ENCODE measurements at regions not wholly inside any gene's neighbourhood (a gene's known extent, or its start where the extent isn't known, plus 50 kb on each side); places are given as distances from the start of the nearest gene placed in this dataset.
"Not testable (repeated sequence)": the region's sequence is repeated elsewhere in the genome, so short reads cannot be mapped to it uniquely, and the experiment has no call there.

DNA sequence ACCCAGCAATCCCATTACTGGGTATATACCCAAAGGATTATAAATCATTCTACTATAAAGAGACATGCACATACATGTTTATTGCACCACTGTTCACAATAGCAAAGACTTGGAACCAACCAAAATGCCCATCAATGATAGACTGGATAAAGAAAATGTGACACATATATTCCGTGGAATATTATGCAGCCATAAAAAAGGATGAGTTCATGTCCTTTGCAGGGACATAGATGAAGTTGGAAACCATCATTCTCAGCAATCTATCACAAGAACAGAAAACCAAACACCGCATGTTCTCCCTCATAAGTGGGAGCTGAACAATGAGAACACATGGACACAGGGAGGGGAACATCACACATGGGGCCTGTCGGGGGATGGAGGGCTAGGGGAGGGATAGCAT lies 113.2 kb upstream of the PRSS1 start:
- not testable (repeated sequence) for DNase-seq

DNA sequence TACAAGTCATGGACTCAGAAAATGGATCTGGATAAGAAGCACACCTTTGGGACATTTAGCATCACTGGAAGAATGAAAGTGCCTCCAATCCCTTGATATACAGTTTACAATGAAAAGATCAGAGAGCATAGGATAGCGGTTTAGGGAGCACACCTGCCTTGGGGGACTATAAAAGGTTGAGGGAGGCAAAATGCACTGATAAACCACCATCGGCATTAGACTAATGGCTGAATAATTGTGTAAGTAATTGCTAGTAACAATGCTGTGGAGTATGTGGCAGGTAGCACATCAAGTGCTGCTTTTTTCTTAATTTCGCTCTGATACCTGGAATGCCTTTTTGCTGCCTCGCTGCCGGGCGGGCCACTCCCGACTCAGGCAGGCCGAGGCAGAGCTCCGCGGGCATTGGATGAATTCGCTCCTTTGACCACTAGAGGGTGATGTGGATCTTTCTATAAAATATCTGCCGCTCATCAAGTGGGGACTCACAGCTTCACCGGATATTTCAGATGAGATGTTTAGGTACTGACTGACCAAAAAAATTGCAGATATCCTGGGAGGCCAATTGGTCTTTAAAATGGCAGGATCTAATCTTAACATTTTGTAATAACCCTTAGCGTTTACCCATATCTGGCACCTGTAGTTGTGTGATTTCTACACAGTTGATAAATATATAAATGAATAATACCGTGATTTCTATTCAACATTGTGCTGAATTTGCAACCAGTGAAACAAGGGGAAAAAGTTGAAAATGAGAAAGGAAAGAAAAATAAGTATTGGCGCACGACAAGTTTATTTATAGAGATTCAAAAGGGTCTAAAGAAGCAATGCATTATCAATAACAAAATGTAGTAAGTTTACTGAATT lies 116.8 kb upstream of the PRSS1 start:
- DNase-seq = peak; percentile 66

GRCh38 chr7:142629588-142630260 lies 119.5 kb upstream of the PRSS1 start:
- no peak for DNase-seq

DNA sequence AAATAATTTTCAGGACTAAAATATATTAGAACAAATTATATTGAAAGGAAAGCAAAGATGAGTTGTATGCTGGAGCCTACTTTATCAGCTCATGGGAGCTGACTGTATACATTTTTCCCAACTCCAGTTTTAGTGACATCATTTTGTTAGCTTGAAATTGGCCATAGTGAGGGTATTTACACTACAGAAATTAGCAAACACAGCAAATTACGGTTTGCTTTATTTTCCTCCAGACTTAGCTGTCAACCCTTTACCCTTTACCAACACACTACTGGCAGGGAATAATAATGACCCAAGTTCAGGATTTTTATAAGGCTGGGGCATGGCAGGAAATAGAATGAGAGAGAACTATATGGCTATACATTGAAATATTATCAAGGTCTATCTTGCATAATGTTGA lies 120.3 kb upstream of the PRSS1 start:
- DNase-seq = no peak

DNA sequence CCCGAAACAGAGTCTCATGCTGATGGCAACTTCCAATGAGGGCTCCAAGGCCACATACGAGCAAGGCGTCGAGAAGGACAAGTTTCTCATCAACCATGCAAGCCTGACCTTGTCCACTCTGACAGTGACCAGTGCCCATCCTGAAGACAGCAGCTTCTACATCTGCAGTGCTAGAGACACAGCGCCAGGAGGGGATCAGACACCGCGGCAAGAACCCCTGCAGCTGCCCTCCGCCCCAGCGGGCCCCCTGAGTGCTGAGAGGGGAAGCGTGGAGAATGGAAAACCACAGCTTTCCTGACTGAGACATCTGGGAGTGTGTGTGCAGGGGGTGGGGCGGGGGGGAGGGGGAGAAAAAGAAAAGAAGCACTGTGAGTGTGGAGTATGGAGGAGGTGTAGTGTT lies 122.0 kb upstream of the PRSS1 start:
- DNase-seq = not testable (repeated sequence)

DNA sequence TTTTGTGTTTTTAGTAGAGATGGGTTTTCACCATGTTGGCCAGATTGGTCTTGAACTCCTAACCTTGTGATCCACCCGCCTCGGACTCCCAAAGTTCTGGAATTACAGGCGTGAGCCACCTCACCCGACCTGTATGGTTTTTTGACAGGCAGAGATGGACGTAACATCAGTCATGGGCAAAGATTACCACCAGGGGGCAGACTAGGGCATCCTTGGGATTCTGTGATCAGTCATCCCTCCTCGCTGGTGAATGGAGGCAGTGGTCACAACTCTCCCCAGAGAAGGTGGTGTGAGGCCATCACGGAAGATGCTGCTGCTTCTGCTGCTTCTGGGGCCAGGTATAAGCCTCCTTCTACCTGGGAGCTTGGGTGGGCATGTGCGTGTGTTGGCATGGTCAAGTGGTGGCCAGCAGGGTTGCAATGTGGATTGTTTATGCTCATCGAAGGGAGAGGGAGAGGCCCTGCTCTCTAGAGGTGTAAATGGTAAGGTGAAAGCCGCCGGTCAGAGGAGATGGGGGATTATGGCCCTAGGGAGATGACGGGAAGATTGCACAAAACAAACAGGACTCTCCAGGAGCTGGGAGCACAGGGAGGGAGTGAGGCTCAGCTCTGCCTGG lies 122.7 kb upstream of the PRSS1 start:
- DNase-seq = peak; percentile 69

DNA sequence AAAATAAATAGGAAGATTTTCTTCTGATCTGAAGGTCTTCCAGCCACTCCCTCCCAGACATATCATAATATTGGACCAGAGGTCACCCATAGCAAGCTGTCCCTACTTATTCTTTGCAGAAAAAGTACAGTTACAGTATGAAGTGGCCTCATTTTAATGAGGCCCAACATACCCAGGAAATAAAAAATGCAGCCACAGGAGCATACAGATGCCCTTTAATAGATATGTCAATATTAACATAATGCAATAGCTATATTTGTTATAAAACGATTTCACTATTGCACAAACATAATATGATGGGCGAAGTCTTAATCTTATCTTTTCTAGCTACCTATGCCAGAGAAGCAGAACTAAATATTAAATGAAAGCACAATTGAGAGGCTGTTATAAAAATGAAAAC lies 124.1 kb upstream of the PRSS1 start:
- not testable (repeated sequence) for DNase-seq

DNA sequence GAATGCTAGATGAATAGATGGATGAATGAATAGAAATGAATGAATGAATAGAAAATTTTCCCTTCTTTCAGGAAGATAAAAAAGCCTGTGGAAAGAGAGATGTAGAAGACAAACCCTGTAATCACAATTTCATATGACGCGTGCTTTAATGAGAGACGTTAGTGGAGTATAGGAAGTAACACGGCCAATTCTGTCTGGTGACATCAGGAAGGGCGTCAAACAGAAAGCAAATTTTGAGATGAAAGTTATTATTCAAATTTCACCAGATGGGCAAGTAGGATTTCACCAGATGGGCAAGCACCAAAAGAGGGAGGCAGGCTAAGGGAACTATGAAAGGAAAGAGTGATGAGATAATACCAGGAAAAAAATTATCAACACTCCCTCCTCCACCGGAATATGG lies 128.9 kb upstream of the PRSS1 start:
- DNase-seq = no peak

DNA sequence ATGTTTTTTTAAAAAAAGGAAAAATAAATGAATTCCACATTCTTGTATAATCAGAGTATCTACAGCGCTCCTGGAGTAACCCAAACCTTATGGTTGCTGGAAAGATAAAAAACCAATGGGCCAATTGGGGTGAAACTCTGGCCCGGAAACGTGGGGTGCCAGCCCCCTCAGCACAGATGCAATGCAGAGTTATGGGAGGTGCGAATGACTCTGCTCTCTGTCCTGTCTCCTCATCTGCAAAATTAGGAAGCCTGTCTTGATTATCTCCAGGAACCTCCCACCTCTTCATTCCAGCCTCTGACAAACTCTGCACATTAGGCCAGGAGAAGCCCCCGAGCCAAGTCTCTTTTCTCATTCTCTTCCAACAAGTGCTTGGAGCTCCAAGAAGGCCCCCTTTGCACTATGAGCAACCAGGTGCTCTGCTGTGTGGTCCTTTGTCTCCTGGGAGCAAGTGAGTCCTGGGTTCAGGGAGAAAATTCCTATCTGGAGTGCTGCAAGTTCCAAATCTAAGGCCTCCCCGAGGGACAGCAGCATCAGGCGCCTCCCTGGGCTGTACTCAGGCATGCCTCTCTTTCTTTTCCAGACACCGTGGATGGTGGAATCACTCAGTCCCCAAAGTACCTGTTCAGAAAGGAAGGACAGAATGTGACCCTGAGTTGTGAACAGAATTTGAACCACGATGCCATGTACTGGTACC lies 130.5 kb upstream of the PRSS1 start:
- no peak for DNase-seq

GRCh38 chr7:142616842-142617241 lies 132.4 kb upstream of the PRSS1 start:
- DNase-seq = no peak

GRCh38 chr7:142616121-142616643 lies 133.1 kb upstream of the PRSS1 start:
- DNase-seq = no peak

- no peak for DNase-seq
These were observed 133.8 kb upstream of the PRSS1 start for GRCh38 chr7:142615508-142615907.

DNA sequence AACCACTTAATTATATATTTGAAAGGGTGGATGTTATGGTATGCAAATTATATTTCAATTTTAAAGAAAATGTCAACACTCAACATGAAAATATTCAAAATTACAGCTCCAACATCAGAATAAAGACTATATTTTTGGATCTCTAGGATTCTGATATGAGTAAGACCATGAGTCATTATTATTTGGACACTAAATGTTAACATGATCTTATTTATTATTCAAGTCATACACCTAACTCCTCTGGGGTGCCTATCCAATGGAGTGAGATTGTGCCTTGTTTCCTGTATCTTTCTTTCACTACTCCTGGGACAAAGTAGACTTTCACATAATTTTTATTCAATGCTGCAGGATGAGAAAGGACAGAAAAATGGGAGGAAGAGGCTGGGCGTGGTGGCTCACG lies 135.2 kb upstream of the PRSS1 start:
- no peak for DNase-seq

DNA sequence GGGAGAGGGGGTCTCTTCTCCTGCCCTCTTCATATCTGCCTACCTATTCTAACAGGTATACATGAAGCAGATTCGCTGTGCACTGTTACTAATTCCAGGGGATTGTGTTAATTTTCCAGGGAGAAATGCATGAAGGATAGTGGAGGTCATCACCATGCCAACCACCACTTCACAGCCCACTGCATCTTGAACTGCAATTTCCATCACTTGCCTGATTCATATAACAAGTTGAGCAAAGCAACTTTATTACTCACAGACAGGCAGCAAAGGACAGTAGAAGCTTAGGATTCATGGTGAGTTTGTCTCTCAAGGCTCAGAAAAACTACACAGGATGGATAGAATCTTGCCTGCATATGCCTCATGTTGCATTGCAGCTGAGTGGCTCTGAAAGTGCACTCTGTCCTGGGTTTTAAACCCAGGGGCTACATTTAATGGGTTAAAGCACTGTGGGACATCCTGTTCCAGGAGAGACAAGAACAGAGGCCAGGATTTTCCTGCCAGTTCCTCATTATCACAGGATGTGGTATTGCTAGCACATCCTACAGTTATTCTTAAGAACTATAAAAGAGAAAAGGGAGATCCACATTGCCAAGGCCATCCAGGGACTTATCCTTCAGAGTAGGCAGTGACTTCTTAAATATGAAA lies 136.9 kb upstream of the PRSS1 start:
- no peak for DNase-seq

GRCh38 chr7:142611566-142612236 lies 137.6 kb upstream of the PRSS1 start:
- no peak for DNase-seq

GRCh38 chr7:142608630-142609428 lies 140.4 kb upstream of the PRSS1 start:
- DNase-seq = no peak

GRCh38 chr7:142607351-142607750 lies 141.9 kb upstream of the PRSS1 start:
- DNase-seq = no peak

DNA sequence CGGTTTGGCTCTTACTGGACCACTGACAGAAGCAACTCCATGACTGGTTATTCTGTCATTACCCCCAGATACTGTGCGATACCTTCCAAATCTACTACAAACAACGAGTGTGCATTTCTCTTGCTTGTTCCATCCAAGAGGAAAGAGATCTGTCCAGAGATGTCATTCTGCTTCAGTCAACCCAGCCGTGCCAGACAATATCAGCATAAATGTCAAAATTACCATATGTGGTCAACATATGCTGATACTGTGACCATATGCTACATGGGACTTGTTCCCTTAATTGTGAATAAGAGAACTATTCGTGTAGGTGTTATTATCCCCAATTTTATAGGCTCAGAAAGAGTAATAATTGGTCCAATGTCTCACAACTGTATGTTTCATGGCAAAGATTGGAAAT lies 143.2 kb upstream of the PRSS1 start:
- DNase-seq = no peak

GRCh38 chr7:142604671-142605070 lies 144.6 kb upstream of the PRSS1 start:
- DNase-seq = no peak

- DNase-seq = peak; percentile 62
These were observed 145.3 kb upstream of the PRSS1 start for GRCh38 chr7:142603870-142604448.

DNA sequence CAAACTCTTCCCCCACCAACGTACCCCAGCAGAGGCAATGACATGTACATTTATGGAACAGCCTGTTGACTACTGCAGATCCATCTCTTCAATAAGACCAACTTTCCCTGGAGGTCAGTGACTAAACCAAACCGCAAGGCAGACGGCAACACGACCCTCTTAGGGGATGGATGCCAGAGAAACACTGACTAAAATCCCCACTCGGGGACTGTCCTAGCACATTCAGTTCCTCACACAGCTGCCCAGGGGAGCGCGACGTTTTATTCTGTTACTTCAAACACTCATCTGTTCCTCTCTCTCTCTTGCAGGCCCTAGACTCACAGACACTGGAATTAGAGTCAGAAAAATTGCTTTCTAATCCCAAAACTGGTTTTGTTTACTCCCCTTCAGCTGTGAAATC lies 146.5 kb upstream of the PRSS1 start:
- no peak for DNase-seq
